ENCODE measurements at regions not wholly inside any gene's neighbourhood (a gene's known extent, or its start where the extent isn't known, plus 50 kb on each side); places are given as distances from the start of the nearest gene placed in this dataset.
"Not testable (repeated sequence)": the region's sequence is repeated elsewhere in the genome, so short reads cannot be mapped to it uniquely, and the experiment has no call there.

DNA sequence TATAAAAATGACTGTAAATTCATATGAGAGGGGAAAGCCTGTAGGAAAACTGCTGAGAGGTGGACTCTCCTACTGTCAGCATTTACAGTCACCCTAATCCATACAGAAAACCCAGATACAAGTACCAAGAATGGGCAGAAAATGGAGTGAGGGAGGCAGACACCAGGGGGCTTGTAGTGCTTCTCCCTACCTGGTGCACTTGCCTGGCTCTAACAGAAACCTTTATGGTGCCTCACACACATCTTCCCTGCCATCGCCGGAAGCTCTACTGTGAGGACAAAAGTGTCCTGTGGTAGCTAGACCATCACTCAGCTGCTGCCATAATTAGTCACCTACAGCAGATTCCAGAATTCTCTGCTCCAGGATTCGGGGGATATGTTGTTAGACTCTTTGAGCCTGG lies 441.3 kb downstream of the TFAP2B start:
- DNase-seq = no peak

DNA sequence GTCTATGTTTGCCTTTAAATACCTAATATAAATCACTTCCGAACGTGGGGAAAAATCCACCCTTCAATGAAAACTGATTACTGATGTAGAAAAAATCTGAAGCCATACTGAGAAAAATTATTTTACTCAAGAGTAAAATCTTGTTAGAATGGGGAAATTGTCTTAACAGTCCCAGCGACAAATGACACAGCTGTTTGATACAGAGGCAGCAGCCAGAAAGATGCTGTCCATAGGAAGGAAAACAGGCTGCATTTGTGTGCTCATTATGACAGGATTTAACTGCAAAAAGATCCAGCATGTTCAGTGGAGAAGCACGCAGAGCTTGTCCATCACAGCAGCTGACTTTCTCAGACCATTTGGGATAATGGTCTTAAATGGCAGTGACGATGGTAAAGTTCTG lies 443.0 kb downstream of the TFAP2B start:
- no peak for DNase-seq

DNA sequence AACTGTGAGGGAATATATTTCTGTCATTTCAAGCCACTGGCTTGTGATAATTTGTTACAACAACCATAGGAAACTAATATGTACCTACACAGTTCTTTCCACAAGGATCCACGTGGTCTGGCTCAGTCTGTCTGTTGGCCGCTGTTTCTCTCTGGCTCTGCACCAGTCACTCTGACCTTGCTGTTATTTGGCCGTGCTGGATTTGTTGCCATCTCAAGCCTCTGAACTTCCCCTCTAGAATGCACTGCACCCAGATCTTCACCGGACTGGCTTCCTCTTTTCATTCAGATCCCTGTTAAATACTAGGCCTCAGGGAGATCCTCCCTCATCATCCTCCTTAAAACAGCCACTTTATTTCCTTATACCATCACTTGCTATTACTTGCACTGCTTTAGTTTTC lies 446.8 kb downstream of the TFAP2B start:
- no peak for DNase-seq

DNA sequence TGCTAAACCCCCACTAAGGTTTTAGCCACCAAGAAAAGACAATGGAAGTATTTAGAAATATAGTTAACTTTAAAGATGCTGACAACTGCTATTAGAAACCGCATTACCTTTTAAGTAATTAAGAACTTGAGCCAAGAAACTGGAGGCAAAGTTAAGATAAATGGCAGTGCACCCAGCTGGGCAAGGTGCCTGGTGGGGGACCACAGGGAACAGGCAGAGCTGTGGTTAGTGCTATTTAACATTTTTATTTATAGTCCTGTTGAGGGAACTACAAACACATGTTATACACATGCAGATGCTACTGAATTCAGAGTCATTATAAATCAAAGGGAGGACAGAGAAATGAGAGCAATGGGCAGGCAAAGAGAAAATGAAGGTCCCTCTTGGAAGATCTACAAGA lies 447.9 kb downstream of the TFAP2B start:
- DNase-seq = no peak

DNA sequence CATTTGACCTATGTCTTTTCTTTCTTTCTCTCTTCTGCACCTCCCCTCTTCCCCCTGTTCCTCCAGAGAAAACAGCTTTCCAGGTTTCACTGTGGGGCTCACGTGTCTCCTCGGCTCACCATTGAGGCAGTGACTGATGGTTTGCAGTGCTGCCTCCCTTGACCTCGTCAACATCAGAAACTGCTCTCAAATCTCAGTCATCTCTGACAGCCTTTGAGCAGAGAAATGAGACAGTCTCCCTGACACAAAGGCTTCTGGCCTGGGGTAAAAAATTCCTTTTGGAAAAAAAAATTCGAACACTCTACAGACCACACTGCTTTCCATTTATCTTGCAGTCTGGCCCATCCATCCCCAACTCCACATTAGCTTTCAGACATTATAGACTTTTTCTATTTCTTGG lies 450.0 kb downstream of the TFAP2B start:
- no peak for DNase-seq

DNA sequence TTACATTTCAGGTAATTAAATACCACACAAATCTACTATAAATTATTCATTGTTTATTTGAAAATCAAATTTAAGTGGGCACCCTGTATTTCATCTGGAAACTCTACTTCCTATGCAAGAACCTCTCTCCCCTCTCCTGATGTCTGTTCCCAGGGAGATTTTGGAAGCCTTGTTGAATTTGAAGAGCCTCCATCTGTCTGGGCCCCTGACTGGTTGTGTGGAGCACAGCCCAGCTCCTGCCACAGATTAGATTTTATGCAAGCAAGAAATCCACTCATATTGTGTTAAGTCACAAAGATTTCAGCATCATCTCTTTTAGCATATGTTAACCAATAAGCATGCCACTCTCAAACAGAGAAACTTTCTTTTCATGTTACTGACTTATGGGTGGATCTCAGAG lies 451.2 kb downstream of the TFAP2B start:
- DNase-seq = no peak

DNA sequence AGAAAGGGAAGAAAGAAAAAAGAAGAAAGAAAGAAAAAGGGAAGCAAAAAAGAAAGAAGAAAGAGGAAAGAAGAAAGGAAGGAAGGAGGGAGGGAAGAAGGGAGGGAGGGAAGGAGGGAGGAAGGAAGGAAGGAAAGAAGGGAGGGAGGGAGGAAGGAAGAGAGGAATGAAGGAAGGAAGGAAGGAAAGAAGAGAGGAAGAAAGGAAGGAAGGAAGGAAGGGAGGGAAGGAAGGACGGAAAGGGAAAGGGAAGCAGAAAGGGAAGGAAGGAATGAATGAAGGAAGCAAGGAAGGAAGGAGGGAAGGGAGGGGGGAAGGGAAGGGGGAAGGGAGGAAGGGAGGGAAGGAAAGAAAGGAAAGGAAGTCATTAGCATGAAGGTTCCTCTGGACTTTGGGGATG lies 452.9 kb downstream of the TFAP2B start:
- DNase-seq = no peak

GRCh38 chr6:51273228-51273961 lies 454.7 kb downstream of the TFAP2B start:
- DNase-seq = peak; percentile 22

DNA sequence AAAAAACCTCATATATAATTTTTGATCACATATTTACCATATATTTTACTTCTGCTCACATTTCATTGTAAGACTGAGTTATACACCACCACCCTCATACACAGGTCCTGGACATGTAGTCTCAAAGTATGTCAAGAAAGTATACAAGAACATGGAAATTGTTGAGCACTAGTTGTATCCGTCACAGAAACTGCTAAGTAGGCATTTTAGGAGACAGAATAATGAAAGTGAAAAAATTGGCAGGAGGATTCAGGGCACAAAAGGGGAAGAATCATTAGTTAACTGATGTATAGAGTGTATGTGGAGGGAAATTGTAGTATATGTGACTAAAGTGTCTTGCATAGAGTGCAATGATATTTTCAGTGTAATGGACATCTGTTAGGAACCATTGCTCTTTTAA lies 458.8 kb downstream of the TFAP2B start:
- DNase-seq = no peak

DNA sequence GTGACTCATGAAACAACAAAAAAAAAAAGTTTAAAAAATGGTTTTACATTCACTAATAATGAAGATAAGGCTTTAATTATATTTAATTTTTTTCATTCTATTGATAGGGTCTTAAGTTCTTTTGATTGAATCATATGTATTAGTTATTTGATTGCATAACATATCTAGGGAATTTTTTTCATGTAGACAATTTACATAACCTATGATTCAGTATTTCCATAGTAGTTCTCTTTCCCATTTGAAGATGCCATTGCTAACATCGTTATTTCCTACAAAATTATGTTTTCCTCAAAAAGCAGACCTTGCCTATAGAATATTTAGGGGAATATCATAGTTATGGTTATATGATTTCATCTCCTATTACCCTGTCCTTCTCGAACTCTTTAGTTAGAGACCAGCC lies 463.4 kb downstream of the TFAP2B start:
- no peak for DNase-seq

- DNase-seq = no peak
These were observed 465.2 kb downstream of the TFAP2B start for GRCh38 chr6:51283723-51284355.

GRCh38 chr6:51285876-51286275 lies 467.2 kb downstream of the TFAP2B start:
- no peak for DNase-seq

GRCh38 chr6:51289041-51289440 lies 470.4 kb downstream of the TFAP2B start:
- DNase-seq = no peak

GRCh38 chr6:51292659-51293058 lies 474.0 kb downstream of the TFAP2B start:
- DNase-seq = no peak

DNA sequence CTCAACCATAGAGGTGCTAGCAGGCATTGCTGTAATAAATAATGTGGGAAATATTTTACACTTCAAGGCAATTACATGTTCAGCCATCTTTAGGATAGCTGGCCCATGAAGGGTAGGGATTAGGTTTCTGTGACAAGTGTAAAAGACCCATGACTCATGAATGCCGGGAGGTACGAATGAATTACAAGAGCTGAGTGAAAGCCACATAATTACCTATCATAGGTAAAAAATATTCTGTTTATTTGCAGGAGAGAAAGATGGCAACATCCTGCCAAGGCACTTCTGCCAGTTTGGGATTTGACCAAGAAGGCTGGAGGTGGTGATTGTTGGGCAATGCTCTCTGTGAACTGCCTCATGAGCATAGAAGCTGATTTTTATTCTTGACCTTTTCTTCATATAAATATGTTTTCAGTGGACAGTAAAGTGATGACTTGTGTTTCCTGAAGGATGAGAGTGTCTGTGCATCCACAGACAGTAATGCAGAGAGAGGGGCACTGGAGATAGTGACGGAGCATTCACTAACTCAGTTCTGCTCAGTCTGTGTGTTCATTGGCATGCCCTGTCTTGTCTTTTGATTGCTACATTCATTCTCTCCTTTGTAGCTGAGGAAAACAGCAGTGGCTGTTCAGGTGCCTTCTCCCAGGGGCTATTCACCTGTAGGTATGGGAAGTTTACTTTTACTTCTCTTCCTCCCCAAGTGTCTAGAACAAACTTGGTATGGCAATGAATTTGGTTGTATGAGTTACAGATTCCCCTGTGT lies 481.1 kb downstream of the TFAP2B start:
- DNase-seq = no peak

DNA sequence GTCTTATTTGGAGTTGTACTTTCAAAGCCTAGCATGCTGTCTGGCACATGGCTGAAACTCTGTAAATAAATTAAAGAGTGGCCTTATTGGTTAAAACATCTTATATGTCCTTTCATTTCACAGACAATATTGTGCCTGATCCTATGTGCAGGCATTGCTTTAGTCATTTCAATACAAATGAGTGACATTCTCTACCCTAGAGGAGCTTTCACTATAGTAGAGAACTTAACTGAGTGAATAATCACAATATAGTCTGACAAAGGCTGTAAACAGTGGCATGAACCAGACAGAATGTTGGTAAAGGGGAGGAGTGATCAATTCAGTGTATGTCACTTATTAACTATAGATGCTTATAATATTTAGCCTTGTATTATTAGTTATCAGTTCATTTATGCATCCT lies 481.8 kb downstream of the TFAP2B start:
- no peak for DNase-seq

DNA sequence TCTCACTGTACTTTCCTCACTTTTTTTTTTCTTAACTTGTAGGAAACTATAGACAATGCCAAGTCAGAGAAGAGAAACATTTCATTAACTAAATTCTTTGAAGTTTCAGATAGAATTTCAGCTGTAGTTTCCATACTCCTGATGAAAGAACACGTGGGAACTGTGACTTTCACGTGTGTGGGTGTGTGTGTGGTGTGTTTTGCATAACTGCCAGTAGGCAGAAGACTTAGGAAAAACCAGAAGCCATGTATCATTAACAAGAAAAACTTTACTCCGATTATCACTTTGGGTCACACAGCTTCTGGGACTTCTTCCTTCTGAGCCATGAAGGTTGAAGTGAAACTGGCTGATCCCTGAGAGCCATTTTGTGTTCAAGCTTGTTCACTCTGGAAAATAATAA lies 483.3 kb downstream of the TFAP2B start:
- no peak for DNase-seq

- no peak for DNase-seq
These were observed 483.8 kb downstream of the TFAP2B start for GRCh38 chr6:51302431-51302830.

GRCh38 chr6:51303338-51303737 lies 484.7 kb downstream of the TFAP2B start:
- no peak for DNase-seq

GRCh38 chr6:51314965-51315364 lies 496.3 kb downstream of the TFAP2B start:
- no peak for DNase-seq

- DNase-seq = no peak
These were observed 500.0 kb downstream of the TFAP2B start for GRCh38 chr6:51318674-51319073.

- DNase-seq = not testable (repeated sequence)
These were observed 502.8 kb downstream of the TFAP2B start for GRCh38 chr6:51321477-51321876.

- DNase-seq = no peak
These were observed 503.8 kb downstream of the TFAP2B start for GRCh38 chr6:51322505-51322904.

DNA sequence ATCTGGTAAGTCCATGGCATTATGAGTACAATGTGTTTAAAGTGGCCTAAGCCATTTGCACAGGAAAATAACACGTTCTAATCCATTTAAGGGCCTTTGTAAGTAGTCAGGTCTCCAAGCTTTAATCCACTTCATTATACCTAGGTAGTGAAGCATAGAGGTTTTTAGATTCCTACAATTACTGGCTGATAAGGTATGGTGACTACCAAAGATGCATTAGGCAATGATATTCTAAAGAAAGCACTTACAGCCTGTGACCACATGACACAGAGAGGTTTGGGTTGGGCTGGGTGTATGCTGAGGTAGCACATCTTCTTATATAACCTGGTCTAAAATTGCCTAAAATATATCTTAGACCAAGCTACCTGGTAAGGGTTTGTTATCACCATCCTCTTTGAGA lies 504.4 kb downstream of the TFAP2B start:
- DNase-seq = no peak
